Cerebellar cortex (tissue), 1 donor: ENCODE measurements at regions not wholly inside any gene's neighbourhood (a gene's known extent, or its start where the extent isn't known, plus 50 kb on each side); places are given as distances from the start of the nearest gene placed in this dataset.

Experiments used
- DNase-seq: peaks from one replicate; pipeline ENCODE4 v3.0.0-alpha.2; 2015; ENCODE audit warnings: low spot score

DNA sequence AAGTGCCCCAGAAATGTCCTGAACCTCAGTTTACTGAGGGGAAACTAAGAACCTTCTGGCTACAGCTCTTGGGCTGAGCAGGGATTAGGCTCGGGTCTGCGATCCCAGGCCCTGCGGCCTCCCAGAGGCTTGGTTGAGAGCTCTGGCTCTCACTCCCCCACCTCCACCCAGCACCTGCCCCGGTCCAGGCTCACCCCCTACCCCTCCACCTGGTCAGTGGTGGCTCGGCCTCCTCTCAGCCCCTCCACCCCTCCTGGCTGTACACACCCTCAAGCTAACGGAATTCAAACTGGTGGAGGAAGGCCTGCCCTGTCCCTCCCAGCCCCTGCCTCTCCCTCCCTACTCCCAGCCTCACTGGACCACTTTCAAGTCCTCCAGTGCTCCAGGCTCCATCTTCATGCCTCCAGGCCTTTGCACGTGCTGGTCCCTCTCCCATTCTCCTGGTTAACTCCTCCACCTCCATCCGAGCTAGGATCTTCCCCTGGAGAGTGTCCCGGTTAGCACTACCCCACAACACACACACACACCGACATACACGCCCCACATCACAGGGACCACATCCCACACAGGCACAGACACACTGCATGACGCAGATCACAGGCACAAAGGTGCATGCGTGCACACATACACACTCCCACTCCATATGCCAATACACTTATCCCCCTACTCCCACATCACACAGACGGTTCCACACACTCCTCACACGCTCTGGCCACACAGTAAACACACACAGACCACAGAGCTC, 130.9 kb downstream of the C9orf50 start:
- no peak for DNase-seq

DNA sequence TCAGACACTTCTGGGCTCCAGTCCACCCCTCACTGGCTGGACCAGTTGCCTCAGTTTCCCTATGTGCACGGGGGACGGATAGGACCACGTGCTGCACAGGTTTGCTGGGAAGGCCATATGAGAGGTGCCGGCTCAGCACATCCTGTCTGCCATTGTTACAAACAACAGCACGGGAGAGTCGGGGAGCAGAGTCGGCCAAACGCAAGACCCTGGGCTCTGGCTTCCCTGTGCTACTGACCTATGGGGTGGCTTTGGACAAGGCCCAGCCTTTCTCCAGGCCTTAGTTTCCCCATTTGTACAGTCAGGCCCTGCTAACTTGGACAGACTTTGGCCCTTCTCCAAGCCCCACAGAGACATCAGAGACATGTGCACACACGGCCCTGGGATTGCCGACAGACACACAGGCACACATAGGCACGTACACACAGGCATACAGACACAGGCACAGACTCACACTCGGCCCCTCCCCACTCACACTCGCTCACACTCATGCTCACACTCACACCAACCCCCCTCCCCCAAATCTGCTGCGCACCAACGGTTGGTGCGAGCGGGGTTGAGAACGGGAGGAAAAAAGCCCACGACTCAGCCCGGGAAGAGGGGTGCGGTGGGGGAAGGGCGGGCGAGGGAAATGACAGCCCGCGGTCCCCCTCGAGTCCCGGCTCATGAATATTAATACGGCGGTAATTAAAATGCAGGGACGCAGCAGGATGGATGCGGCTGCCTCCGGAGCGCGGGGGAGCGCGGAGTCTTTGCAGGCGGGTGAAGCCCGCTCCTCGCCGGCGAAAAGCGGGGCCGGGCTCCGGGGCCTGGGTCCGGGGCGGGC, 133.0 kb downstream of the C9orf50 start:
- DNase-seq, result peak; percentile 70

DNA sequence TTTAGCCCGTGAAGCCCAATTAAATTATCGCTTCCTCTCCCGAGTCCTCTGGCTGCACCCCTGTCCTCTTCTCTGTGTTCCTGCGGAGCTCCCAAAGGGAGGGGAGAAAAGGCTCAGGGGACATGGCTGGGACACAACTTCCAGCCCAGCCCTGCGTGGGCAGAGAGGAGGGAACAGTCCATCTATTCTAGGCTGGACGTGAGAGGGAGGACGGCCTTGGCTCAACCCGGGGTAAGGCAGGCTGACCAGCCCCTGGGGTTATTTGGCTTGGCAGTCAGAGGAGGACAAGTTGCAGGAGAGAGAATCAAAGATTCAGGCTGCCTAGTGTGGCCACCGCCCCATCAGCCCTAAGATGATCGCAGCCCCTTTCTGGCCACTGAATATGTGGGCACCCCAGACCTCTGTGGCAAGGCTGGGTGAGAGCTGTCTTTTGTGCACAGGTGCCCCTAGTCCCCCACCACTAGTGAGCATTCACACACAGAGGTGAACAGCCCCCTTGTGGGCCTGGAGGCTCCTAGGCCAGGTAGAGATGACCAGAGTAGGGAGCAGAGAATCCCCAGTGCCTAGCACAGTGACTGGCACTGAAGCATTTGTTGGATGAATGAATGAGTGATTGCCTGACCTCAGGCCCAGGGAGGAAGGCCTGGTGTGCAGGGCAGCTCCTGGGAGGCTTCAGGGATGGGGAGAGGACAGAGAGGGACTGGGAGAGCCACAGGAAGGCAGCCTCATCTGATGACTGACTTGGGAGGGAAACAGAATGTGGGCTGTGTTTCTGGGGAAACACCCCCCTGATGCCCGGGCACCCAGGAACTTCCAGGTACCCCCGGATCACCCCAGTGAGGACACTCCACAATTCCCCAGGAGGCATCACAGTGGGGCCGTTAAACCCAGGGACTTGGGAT, 133.9 kb downstream of the C9orf50 start:
- peak; percentile 57 for DNase-seq

DNA sequence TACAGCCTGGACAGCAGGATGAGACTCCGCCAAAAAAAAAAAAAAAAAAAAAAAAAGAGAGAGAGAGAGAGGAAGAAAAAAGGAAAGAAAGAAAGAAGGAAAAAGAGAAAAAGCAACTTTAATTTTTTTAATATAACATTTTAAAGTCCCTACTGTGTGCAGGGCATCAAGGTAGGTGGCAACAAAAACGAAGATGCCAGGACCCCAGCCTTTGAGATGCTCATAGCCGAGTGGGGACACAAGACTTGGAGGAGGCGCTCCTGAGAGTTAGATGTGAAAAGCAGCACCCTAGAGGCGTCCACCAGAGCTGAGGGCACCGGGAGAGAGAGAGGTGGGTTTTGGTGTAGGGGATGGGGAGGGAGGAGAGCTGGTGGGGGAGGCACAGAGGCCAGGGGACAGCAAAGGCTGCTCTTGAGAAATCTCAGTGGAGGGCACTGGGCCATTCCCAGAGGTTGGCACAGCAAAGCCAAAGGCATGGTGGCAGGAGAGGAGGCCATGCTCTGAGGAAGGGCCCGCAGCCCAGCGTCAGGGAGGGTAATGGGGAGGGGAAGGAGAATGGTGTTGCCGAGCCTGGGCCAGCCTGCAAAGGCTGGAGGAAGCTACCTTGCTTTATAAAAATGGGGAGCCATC, 135.6 kb downstream of the C9orf50 start:
- no peak for DNase-seq

DNA sequence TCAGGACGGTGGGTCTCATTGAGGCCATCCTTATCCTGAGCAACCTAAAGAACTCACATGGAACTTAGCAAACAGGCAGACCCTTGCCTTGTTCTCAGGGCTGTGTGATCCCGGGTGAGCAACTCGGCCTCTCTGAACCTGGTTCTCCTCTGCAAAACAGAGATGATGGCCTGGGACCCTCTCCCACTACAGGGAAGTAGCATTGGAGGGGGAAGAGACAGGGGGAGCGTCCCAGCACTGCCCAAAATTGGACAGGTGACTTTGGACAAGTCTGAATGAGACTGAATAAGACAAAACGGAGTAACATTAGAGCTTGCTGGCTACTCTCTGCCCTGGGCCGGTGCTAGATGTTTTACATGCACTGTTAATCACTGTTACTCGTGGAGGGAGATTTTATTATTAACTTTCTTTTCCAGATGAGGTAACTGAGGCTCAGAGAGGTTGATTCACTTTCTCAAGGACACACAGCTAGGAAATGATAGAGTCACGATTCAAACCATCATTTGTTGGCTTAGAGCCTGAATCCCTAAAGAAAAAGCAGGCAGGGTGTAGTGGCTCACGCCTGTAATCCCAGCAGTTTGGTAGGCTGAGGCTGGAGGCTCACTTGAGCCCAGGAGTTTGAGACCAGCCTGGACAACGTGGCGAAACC, 136.4 kb downstream of the C9orf50 start:
- no peak for DNase-seq

DNA sequence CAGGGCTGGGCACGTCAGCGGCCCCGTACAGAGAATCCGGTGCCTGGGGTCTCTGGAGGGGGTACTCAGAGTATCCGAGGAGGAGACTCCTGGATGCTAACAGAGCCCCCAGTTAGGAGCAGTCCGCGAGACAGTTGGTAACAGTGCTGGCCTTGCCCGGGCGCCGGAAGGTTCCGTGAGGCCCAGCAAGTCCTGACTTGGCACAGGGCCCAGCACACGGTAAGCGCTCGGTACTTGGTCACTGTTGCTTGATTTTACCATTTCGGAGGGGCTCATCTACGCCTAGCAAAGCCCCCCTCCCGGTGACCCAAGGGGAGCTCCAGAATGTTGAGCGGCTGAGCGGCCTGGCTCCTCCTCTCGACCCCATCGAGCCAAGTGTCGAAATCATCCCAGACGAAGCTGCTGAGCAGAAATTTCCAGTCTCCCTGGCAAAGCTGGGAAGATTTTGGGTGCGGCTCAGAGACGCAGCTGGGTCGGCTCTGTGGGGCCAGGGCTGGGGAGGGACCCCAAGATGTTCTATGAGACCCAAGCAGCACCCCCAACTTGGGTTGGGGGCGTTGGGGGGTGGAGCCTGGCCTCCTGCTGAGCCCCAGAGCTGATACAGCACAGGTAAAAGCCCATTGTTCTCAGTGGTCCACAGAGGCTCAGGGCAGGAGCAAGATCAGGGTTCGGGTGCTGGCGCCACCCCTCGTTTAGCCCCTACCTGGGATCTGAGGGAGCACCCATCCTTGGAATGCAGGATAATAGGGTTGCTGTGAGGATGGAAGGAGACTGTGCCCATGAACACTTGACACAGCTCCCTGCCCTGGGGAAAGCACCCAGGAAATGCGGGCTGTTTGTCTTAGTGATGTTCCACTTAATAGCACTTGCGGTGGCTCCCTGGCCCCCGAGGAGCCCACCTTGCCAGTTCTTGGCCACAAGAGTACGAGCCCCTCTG, 137.2 kb downstream of the C9orf50 start:
- DNase-seq, result peak; percentile 86

DNA sequence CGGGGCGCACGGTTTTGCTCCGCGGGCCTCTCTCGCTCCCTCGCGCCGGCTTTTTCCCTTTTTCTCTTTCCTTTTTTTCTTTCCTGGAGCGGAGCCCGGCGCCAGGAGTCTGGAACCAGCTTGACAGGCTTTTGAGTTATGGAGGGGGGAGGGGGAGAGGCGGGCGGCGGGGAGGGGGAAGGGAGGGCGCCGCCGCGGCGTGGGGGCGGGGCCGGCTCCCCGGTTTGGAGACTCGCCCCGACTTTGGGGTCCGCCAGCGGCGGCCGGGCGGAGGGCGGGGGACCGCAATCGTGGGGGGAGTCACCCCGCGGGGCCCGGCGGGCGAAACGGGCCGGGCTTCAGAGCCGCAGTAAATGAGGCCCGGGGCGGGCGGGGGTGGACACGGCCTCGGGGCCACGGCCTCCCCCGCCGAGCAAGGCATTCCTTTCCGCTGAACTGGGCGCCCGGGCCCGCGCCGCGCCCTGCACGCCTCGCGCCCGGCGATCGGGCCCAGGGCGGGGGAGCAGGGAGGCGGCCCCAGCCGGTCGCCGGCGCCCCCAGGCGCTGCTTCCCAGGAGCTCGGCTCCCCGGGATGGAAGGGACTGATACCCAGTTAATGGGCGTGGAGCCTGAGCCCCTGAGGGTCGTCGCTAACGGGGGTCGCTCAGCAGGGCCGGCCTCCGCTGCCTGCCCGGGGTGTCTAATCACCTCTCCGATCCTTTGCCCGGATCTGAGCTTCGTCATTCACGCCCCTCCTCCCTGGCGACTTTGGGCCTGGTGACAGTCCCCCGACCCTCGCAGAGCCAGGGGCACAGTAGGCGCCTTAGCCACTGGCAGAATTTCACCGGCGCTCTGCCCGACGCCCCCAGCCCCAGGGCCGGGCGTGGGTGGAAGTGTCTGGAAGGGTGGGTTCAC, 138.1 kb downstream of the C9orf50 start:
- DNase-seq, result peak; percentile 88

DNA sequence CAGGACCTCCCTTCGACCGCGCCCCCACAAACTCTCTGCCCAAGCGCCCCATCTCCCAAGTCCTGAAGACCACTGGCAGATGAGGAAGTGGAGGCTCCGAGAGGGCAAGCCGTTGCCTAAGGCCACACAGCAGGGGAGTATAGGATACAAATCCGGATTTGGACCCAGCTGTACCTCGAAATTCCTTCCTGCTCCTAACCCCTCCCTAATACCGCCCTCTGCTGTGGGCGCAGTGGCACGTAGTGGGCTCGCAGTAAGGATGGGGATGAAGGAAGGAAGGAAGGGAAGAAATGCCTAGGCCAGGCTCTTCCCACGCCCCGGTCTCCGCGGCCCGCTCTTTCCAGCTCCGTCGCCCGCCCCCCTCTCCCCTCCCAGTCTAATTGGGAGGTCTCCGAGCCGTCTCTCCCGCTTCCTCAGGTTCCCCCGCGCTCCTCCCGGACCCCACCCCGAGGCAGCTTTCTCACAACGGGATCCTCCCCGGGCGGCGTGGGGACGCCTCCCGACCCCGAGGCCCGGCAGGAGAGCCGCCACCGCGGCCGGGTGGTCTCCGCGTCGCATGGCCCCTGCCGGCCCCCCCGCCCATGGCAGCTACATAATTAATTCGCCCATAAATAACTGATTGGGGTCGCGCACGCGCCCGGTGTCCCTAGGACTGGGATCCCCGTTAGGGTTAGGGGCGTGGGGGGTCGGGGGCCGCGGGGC, 138.9 kb downstream of the C9orf50 start:
- DNase-seq, result peak; percentile 44

DNA sequence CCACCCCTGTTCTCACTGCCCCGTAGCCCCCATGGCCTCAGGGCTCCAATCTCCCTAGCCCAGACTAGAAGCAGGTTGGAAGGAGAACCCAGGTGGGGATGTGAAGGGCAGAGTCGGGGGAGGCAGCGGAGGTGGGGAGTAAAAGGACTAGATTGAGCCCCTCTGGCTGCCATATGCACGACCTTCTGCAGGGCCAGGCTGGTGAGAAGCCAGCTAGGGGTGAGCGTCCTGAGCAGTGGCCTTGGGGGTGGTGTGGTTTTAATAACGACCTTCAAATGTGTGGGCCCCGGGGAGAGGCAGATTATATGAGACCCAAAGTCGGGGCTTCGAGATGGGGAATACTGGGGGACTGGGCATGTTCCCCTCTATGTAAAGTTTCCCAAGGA, 139.5 kb downstream of the C9orf50 start:
- DNase-seq, result no peak

DNA sequence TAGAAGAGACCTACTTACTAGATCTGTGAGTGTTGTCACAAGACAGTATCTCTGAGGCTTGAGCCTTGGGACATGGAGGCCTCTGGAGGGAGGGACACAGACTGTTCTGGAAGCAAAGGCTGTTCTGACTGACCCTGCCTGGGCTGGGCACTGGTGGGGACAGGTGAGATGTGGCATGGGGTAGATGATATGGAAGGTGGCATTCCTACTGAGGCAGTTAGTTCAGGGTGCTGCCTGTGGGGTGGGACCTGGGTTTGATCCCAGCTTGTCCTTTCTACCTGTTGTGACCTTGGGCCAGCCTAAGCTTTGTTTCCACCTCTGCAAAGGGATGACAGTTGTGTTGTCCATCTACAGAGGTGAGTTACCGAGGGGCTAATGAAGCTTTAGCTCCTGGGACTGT, 140.2 kb downstream of the C9orf50 start:
- DNase-seq, result no peak

DNA sequence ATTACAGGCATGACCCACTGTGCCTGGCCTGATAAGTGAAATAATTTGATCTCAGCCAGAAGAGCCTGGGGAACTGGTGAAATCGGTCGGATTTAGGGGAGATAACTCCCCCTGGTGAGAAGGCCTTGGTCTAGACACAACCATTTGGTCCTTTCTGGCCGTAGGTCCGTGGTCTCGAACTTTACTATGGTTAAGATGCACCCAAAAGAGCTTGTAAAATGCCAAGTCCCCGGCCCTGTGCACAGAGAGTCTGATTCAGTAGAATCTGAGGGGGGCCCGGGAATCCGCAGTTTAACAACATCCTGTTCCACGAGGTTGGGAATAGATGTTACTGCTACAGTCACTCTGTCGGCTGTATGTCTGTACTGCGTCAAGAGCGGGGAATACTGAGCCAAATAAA, 140.7 kb downstream of the C9orf50 start:
- no peak for DNase-seq

DNA sequence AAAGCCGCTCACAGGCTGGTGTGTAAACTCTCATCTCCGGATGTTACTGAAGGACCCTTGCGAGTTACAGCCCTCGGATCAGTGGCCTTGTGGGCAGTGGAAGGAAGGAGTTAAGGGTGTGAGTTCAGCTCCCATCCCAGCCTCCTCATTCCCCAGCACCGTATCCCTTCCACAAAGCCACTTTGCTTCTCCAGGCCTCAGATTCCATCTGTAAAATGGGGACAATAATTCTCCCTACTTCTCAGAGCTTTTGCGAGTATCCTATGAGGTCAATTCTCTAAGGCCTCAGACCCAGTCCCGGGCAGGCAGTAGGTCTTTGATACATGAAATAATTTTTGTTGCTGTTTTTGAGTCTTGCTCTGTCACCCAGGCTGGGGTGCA, 141.3 kb downstream of the C9orf50 start:
- DNase-seq, result no peak

DNA sequence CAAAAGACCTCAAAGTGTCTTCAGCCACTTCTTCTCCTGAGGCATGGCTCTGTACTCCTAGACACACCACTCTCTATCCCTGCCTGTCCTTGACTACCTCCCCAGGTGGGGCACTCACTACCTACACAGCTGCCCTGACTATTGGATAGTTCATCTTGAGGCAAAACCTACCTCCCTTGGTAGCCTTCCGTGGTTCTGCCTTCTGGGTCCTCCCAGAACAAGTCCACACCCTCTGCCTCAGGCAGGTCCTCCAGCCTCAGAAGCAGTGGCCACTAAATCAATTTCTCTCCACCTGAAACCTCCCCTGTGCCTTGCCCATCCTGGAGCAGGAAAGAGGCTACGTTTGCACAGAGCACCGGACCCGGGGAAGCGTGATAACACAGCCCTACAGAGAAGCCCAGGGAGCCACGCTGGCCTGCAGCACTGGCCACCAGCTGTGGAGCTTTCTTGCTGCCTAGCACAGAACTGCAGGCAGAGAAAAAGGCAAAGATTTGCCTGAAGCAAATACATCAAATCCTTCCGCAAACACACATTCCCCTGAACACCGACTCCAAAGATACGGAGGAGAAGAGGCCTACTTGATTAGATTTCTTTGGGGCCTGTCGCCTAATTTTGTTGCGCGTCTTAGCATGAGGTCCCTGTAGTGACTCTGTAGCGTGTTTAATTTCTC, 141.8 kb downstream of the C9orf50 start:
- no peak for DNase-seq

DNA sequence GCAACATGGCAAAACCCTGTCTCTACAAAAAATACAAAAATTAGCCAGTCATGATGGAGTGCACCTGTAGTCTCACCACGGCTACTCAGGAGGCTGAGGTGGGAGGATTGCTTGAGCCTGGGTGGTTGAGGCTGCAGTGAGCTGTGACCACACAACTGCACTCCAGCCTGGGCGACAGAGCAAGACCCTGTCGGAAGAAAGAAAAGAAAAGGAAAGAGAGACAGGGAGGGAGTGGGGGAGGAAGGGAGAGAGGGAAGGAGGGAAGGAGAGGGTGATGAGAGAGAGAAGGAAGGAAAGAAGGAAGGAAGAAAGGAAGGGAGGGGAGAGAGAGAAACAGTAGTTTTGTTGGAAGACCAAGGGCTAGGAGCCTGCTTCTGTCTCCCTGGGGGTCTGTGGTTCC, 142.4 kb downstream of the C9orf50 start:
- DNase-seq, result no peak

DNA sequence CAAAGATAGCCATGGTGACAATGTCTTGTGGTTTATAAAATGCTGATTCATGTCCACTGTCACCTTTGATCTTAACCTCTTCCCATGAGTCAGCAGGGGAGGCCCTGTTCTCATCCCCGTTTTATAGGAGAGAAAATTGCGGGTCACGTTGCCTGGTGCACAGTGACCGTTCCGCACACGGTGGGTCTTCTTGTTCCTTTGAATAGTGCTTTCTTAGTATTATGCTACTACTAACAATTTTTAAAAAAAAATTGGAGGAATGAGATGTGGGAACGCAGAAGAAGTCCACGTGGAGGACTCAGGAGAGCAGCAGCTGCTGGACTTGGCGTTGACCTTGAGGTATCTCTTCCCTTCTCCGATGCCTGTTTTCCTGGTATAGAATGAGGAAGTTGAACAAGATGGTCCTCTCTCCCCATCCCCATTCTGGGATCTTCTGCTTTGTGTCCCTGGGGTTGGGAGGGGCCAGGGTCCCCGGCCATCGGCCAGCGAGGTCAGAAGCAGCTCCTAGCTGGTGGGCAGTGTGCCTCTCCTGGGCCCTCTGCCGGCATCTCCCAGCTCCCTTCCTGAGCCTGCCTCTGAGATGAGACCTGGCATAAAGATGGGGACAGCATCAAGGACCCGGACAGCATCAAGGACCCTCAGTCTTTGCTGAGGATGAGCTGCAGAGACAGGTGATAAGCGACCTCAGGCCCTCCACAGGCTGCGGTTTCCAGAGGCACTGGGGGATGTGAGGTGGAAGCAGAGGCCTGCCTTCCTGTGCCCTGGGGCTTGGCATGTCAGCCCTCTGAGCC, 143.9 kb downstream of the C9orf50 start:
- no peak for DNase-seq

DNA sequence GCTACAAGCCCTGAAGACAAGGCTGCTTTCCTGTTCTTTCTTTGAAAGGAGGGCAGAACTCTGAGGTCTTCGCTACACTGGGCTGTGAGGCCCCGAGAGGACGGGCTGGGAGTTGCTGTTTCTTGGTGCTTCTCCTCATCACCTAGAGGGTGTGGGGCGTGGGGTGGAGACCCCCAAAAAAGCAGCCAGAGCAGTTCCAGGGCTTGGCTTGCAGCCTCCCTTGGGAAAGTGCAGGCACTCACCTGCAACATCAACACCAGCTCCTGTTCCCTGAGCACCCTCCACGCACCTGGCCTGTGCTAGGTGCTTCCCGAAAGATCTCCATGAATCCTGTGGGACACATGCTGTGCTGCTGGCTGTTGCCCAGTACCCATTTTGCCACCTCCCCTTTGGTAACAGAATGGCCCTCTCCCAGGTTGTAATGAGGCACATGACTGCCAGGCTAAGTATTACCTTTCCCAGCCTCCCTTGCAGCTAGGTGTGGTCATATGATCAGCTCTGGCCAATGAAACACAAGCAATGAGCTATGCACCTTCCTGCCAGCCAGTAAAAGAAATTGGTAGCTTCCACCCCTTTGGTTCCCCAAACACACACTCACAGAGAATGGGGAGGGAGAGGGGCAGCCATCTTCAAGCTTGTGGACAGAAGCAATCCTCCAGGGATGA, 146.0 kb downstream of the C9orf50 start:
- DNase-seq, result no peak
